ENCODE measurements at regions not wholly inside any gene's neighbourhood (a gene's known extent, or its start where the extent isn't known, plus 50 kb on each side); places are given as distances from the start of the nearest gene placed in this dataset.

- no peaks in the 10 kb centered on the region for H3K4me1 ChIP-seq (ENCODE audit: control insufficient read depth in 1 of 2, insufficient read depth in 1 of 2, low read depth in 1 of 2, low read length in 1 of 2)
- H3K27me3 ChIP-seq = no peaks in the 10 kb centered on the region
- H3K4me3 ChIP-seq (ENCODE audit: low read depth in 1 of 2, low read length in 1 of 2) = no peak overlapping the region
- H3K36me3 ChIP-seq = no peaks in the 10 kb centered on the region
- H3K9me3 ChIP-seq = no peaks in the 10 kb centered on the region
- H3K27ac ChIP-seq = no peak overlapping the region
- TF ChIP-seq CTCF (IDR thresholded peaks at IDR 0.05) = no peak
These were observed 249.2 kb upstream of the GCFC2 start for GRCh38 chr2:75959724-75960471.

- H3K27ac ChIP-seq = no peak overlapping the region
- no peaks in the 10 kb centered on the region for H3K4me1 ChIP-seq (ENCODE audit: control insufficient read depth in 1 of 2, insufficient read depth in 1 of 2, low read depth in 1 of 2, low read length in 1 of 2)
- no peaks in the 10 kb centered on the region for H3K9me3 ChIP-seq
- no peaks in the 10 kb centered on the region for H3K36me3 ChIP-seq
- no peak overlapping the region for H3K4me3 ChIP-seq (ENCODE audit: low read depth in 1 of 2, low read length in 1 of 2)
- no peaks in the 10 kb centered on the region for H3K27me3 ChIP-seq
- TF ChIP-seq CTCF (IDR thresholded peaks at IDR 0.05) = no peak
These were observed 244.0 kb upstream of the GCFC2 start for GRCh38 chr2:75954761-75955160.

- Histone ChIP-seq H3K4me3 (ENCODE audit: low read depth in 1 of 2, low read length in 1 of 2) (no peak overlapping the region), H3K4me1 (ENCODE audit: control insufficient read depth in 1 of 2, insufficient read depth in 1 of 2, low read depth in 1 of 2, low read length in 1 of 2) (no peaks in the 10 kb centered on the region), H3K36me3 (no peaks in the 10 kb centered on the region), H3K27me3 (no peaks in the 10 kb centered on the region), H3K9me3 (no peaks in the 10 kb centered on the region), H3K27ac (no peak overlapping the region)
- no peak for TF ChIP-seq CTCF (IDR thresholded peaks at IDR 0.05)
These were observed 241.5 kb upstream of the GCFC2 start for GRCh38 chr2:75952173-75952572.

- Histone ChIP-seq H3K36me3 (no peaks in the 10 kb centered on the region), H3K27me3 (no peaks in the 10 kb centered on the region), H3K4me3 (ENCODE audit: low read depth in 1 of 2, low read length in 1 of 2) (no peak overlapping the region), H3K4me1 (ENCODE audit: control insufficient read depth in 1 of 2, insufficient read depth in 1 of 2, low read depth in 1 of 2, low read length in 1 of 2) (no peaks in the 10 kb centered on the region), H3K9me3 (no peaks in the 10 kb centered on the region), H3K27ac (no peak overlapping the region)
- TF ChIP-seq CTCF (IDR thresholded peaks at IDR 0.05) = no peak
These were observed 238.8 kb upstream of the GCFC2 start for GRCh38 chr2:75949385-75950030.

GRCh38 chr2:75936311-75936710 lies 225.6 kb upstream of the GCFC2 start:
- Histone ChIP-seq H3K9me3 (no peaks in the 10 kb centered on the region), H3K4me1 (ENCODE audit: control insufficient read depth in 1 of 2, insufficient read depth in 1 of 2, low read depth in 1 of 2, low read length in 1 of 2) (no peaks in the 10 kb centered on the region), H3K4me3 (ENCODE audit: low read depth in 1 of 2, low read length in 1 of 2) (no peak overlapping the region), H3K27me3 (no peaks in the 10 kb centered on the region), H3K27ac (no peak overlapping the region), H3K36me3 (no peaks in the 10 kb centered on the region)
- TF ChIP-seq CTCF (IDR thresholded peaks at IDR 0.05) = no peak

Measured in neutrophil (primary cell).